ENCODE measurements at regions not wholly inside any gene's neighbourhood (a gene's known extent, or its start where the extent isn't known, plus 50 kb on each side); places are given as distances from the start of the nearest gene placed in this dataset.

GRCh38 chr13:37198629-37199028, 93.2 kb upstream of the CSNK1A1L start:
- Histone ChIP-seq H3K27ac (ENCODE audit: low read depth in 1 of 3, low read length in 2 of 3) (no peak overlapping the region), H3K4me1 (ENCODE audit: control insufficient read depth in 3 of 3, insufficient read depth in 2 of 3, low read depth in 1 of 3, low read length in 2 of 3) (no peaks in the 10 kb centered on the region), H3K36me3 (ENCODE audit: control insufficient read depth in 3 of 3, insufficient read depth in 2 of 3, low read depth in 1 of 3, low read length in 3 of 3) (no peaks in the 10 kb centered on the region), H3K4me3 (ENCODE audit: low read depth in 1 of 3, low read length in 3 of 3) (no peak overlapping the region), H3K27me3 (ENCODE audit: control insufficient read depth in 3 of 3, insufficient read depth in 3 of 3, low read length in 3 of 3) (no peaks in the 10 kb centered on the region), H3K9me3 (ENCODE audit: control insufficient read depth in 2 of 2, insufficient read depth in 1 of 2, low read depth in 1 of 2, low read length in 1 of 2) (no peaks in the 10 kb centered on the region)
- no peak for FAIRE-seq
- DNase-seq, result no peak
- WGBS, 3 donors, result 4 to 38% (median 27%) methylated on average over 1 of the region's 1 CpG

GRCh38 chr13:37195621-37196020, 90.2 kb upstream of the CSNK1A1L start:
- H3K4me1 ChIP-seq (ENCODE audit: control insufficient read depth in 3 of 3, insufficient read depth in 2 of 3, low read depth in 1 of 3, low read length in 2 of 3), result no peaks in the 10 kb centered on the region
- no peaks in the 10 kb centered on the region for H3K9me3 ChIP-seq (ENCODE audit: control insufficient read depth in 2 of 2, insufficient read depth in 1 of 2, low read depth in 1 of 2, low read length in 1 of 2)
- 85 to 93% (median 90%) methylated on average over 2 to 3 of the region's 3 CpGs for whole genome bisulfite sequencing, 3 donors
- DNase-seq, result no peak
- no peaks in the 10 kb centered on the region for H3K27me3 ChIP-seq (ENCODE audit: control insufficient read depth in 3 of 3, insufficient read depth in 3 of 3, low read length in 3 of 3)
- H3K27ac ChIP-seq (ENCODE audit: low read depth in 1 of 3, low read length in 2 of 3), result no peak overlapping the region
- no peaks in the 10 kb centered on the region for H3K36me3 ChIP-seq (ENCODE audit: control insufficient read depth in 3 of 3, insufficient read depth in 2 of 3, low read depth in 1 of 3, low read length in 3 of 3)
- H3K4me3 ChIP-seq (ENCODE audit: low read depth in 1 of 3, low read length in 3 of 3), result no peak overlapping the region
- FAIRE-seq, result no peak

GRCh38 chr13:37194428-37194861, 89.0 kb upstream of the CSNK1A1L start:
- Histone ChIP-seq H3K36me3 (ENCODE audit: control insufficient read depth in 3 of 3, insufficient read depth in 2 of 3, low read depth in 1 of 3, low read length in 3 of 3) (no peaks in the 10 kb centered on the region), H3K9me3 (ENCODE audit: control insufficient read depth in 2 of 2, insufficient read depth in 1 of 2, low read depth in 1 of 2, low read length in 1 of 2) (no peaks in the 10 kb centered on the region), H3K4me3 (ENCODE audit: low read depth in 1 of 3, low read length in 3 of 3) (no peak overlapping the region), H3K4me1 (ENCODE audit: control insufficient read depth in 3 of 3, insufficient read depth in 2 of 3, low read depth in 1 of 3, low read length in 2 of 3) (no peaks in the 10 kb centered on the region), H3K27me3 (ENCODE audit: control insufficient read depth in 3 of 3, insufficient read depth in 3 of 3, low read length in 3 of 3) (no peaks in the 10 kb centered on the region), H3K27ac (ENCODE audit: low read depth in 1 of 3, low read length in 2 of 3) (no peak overlapping the region)
- WGBS, 3 donors, result 71 to 85% (median 76%) methylated on average over 1 of the region's 1 CpG
- no peak for DNase-seq
- FAIRE-seq, result no peak

- Histone ChIP-seq H3K27ac (ENCODE audit: low read depth in 1 of 3, low read length in 2 of 3) (no peak overlapping the region), H3K4me3 (ENCODE audit: low read depth in 1 of 3, low read length in 3 of 3) (no peak overlapping the region), H3K27me3 (ENCODE audit: control insufficient read depth in 3 of 3, insufficient read depth in 3 of 3, low read length in 3 of 3) (no peaks in the 10 kb centered on the region), H3K4me1 (ENCODE audit: control insufficient read depth in 3 of 3, insufficient read depth in 2 of 3, low read depth in 1 of 3, low read length in 2 of 3) (no peaks in the 10 kb centered on the region), H3K36me3 (ENCODE audit: control insufficient read depth in 3 of 3, insufficient read depth in 2 of 3, low read depth in 1 of 3, low read length in 3 of 3) (no peaks in the 10 kb centered on the region), H3K9me3 (ENCODE audit: control insufficient read depth in 2 of 2, insufficient read depth in 1 of 2, low read depth in 1 of 2, low read length in 1 of 2) (no peaks in the 10 kb centered on the region)
- 33 to 49% (median 45%) methylated on average over 2 of the region's 2 CpGs for WGBS, 3 donors
- DNase-seq (no peak), FAIRE-seq (no peak)
Observed at GRCh38 chr13:37192956-37193355, 87.5 kb upstream of the CSNK1A1L start.

- no peaks in the 10 kb centered on the region for H3K9me3 ChIP-seq (ENCODE audit: control insufficient read depth in 2 of 2, insufficient read depth in 1 of 2, low read depth in 1 of 2, low read length in 1 of 2)
- H3K4me1 ChIP-seq (ENCODE audit: control insufficient read depth in 3 of 3, insufficient read depth in 2 of 3, low read depth in 1 of 3, low read length in 2 of 3), result no peaks in the 10 kb centered on the region
- H3K27me3 ChIP-seq (ENCODE audit: control insufficient read depth in 3 of 3, insufficient read depth in 3 of 3, low read length in 3 of 3), result no peaks in the 10 kb centered on the region
- FAIRE-seq (no peak), DNase-seq (no peak)
- H3K36me3 ChIP-seq (ENCODE audit: control insufficient read depth in 3 of 3, insufficient read depth in 2 of 3, low read depth in 1 of 3, low read length in 3 of 3), result no peaks in the 10 kb centered on the region
- no peak overlapping the region for H3K4me3 ChIP-seq (ENCODE audit: low read depth in 1 of 3, low read length in 3 of 3)
- H3K27ac ChIP-seq (ENCODE audit: low read depth in 1 of 3, low read length in 2 of 3), result no peak overlapping the region
Observed at GRCh38 chr13:37187621-37188020, 82.2 kb upstream of the CSNK1A1L start.

- 90 to 97% (median 92%) methylated on average over 2 of the region's 2 CpGs for WGBS, 3 donors
- no peak overlapping the region for H3K27ac ChIP-seq (ENCODE audit: low read depth in 1 of 3, low read length in 2 of 3)
- H3K4me3 ChIP-seq (ENCODE audit: low read depth in 1 of 3, low read length in 3 of 3), result no peak overlapping the region
- FAIRE-seq (no peak), DNase-seq (no peak)
- H3K36me3 ChIP-seq (ENCODE audit: control insufficient read depth in 3 of 3, insufficient read depth in 2 of 3, low read depth in 1 of 3, low read length in 3 of 3), result no peaks in the 10 kb centered on the region
- H3K9me3 ChIP-seq (ENCODE audit: control insufficient read depth in 2 of 2, insufficient read depth in 1 of 2, low read depth in 1 of 2, low read length in 1 of 2), result no peaks in the 10 kb centered on the region
- no peaks in the 10 kb centered on the region for H3K27me3 ChIP-seq (ENCODE audit: control insufficient read depth in 3 of 3, insufficient read depth in 3 of 3, low read length in 3 of 3)
- no peaks in the 10 kb centered on the region for H3K4me1 ChIP-seq (ENCODE audit: control insufficient read depth in 3 of 3, insufficient read depth in 2 of 3, low read depth in 1 of 3, low read length in 2 of 3)
Observed at GRCh38 chr13:37187105-37187504, 81.6 kb upstream of the CSNK1A1L start.

- H3K4me3 ChIP-seq (ENCODE audit: low read depth in 1 of 3, low read length in 3 of 3), result no peak overlapping the region
- H3K9me3 ChIP-seq (ENCODE audit: control insufficient read depth in 2 of 2, insufficient read depth in 1 of 2, low read depth in 1 of 2, low read length in 1 of 2), result no peaks in the 10 kb centered on the region
- no peak for DNase-seq
- no peaks in the 10 kb centered on the region for H3K4me1 ChIP-seq (ENCODE audit: control insufficient read depth in 3 of 3, insufficient read depth in 2 of 3, low read depth in 1 of 3, low read length in 2 of 3)
- no peak overlapping the region for H3K27ac ChIP-seq (ENCODE audit: low read depth in 1 of 3, low read length in 2 of 3)
- H3K27me3 ChIP-seq (ENCODE audit: control insufficient read depth in 3 of 3, insufficient read depth in 3 of 3, low read length in 3 of 3), result no peaks in the 10 kb centered on the region
- FAIRE-seq, result no peak
- no peaks in the 10 kb centered on the region for H3K36me3 ChIP-seq (ENCODE audit: control insufficient read depth in 3 of 3, insufficient read depth in 2 of 3, low read depth in 1 of 3, low read length in 3 of 3)
Observed at GRCh38 chr13:37181620-37182019, 76.2 kb upstream of the CSNK1A1L start.

GRCh38 chr13:37179645-37180044, 74.2 kb upstream of the CSNK1A1L start:
- no peaks in the 10 kb centered on the region for H3K9me3 ChIP-seq (ENCODE audit: control insufficient read depth in 2 of 2, insufficient read depth in 1 of 2, low read depth in 1 of 2, low read length in 1 of 2)
- FAIRE-seq (no peak), DNase-seq (no peak)
- no peak overlapping the region for H3K4me3 ChIP-seq (ENCODE audit: low read depth in 1 of 3, low read length in 3 of 3)
- H3K36me3 ChIP-seq (ENCODE audit: control insufficient read depth in 3 of 3, insufficient read depth in 2 of 3, low read depth in 1 of 3, low read length in 3 of 3), result no peaks in the 10 kb centered on the region
- H3K4me1 ChIP-seq (ENCODE audit: control insufficient read depth in 3 of 3, insufficient read depth in 2 of 3, low read depth in 1 of 3, low read length in 2 of 3), result no peaks in the 10 kb centered on the region
- no peaks in the 10 kb centered on the region for H3K27me3 ChIP-seq (ENCODE audit: control insufficient read depth in 3 of 3, insufficient read depth in 3 of 3, low read length in 3 of 3)
- 62 to 81% (median 78%) methylated on average over 4 of the region's 4 CpGs for WGBS, 3 donors
- no peak overlapping the region for H3K27ac ChIP-seq (ENCODE audit: low read depth in 1 of 3, low read length in 2 of 3)

GRCh38 chr13:37177125-37177524, 71.7 kb upstream of the CSNK1A1L start:
- no peaks in the 10 kb centered on the region for H3K27me3 ChIP-seq (ENCODE audit: control insufficient read depth in 3 of 3, insufficient read depth in 3 of 3, low read length in 3 of 3)
- DNase-seq (no peak), FAIRE-seq (no peak)
- WGBS, 3 donors, result 72 to 86% (median 83%) methylated on average over 3 of the region's 3 CpGs
- H3K4me3 ChIP-seq (ENCODE audit: low read depth in 1 of 3, low read length in 3 of 3), result no peak overlapping the region
- no peak overlapping the region for H3K27ac ChIP-seq (ENCODE audit: low read depth in 1 of 3, low read length in 2 of 3)
- no peaks in the 10 kb centered on the region for H3K4me1 ChIP-seq (ENCODE audit: control insufficient read depth in 3 of 3, insufficient read depth in 2 of 3, low read depth in 1 of 3, low read length in 2 of 3)
- H3K9me3 ChIP-seq (ENCODE audit: control insufficient read depth in 2 of 2, insufficient read depth in 1 of 2, low read depth in 1 of 2, low read length in 1 of 2), result no peaks in the 10 kb centered on the region
- H3K36me3 ChIP-seq (ENCODE audit: control insufficient read depth in 3 of 3, insufficient read depth in 2 of 3, low read depth in 1 of 3, low read length in 3 of 3), result no peaks in the 10 kb centered on the region
